NCI-H82 treated with DMSO at 0.1 percent for 48 hours (cell line): ENCODE measurements at regions not wholly inside any gene's neighbourhood (a gene's known extent, or its start where the extent isn't known, plus 50 kb on each side); places are given as distances from the start of the nearest gene placed in this dataset.

Experiments
- DNase-seq: peaks from one replicate; lab custom pipeline; 2025; ENCODE audit not compliant: unreplicated experiment; lab: John Stamatoyannopoulos, UW

- no peak for DNase-seq
Measured at GRCh38 chr2:78910376-78910775, 115.1 kb upstream of the REG3G start.

- DNase-seq = no peak
Measured at GRCh38 chr2:78913257-78913656, 112.2 kb upstream of the REG3G start.

- DNase-seq = no peak
Measured at GRCh38 chr2:78925258-78925657, 100.2 kb upstream of the REG3G start.

- no peak for DNase-seq
Measured at GRCh38 chr2:78928502-78928901, 97.0 kb upstream of the REG3G start.

- DNase-seq = no peak
Measured at GRCh38 chr2:78940998-78941397, 84.5 kb upstream of the REG3G start.

- no peak for DNase-seq
Measured at GRCh38 chr2:78941751-78942150, 83.8 kb upstream of the REG3G start.

GRCh38 chr2:78963881-78964280 is 61.6 kb upstream of the REG3G start:
- DNase-seq = peak; percentile 33

GRCh38 chr2:78967294-78967693 is 58.2 kb upstream of the REG3G start:
- DNase-seq = no peak

GRCh38 chr2:78973630-78974029 is 51.9 kb upstream of the REG3G start:
- DNase-seq = no peak
